PC-3 (cell line): ENCODE measurements at regions not wholly inside any gene's neighbourhood (a gene's known extent, or its start where the extent isn't known, plus 50 kb on each side); places are given as distances from the start of the nearest gene placed in this dataset.

Experiments
- ATAC-seq: fragments of 200-7000 bp; cut with Tn5 transposase; 2 replicates; pipeline ENCODE4 v1.9.1; 2020; ENCODE audit warnings: mild to moderate bottlenecking, moderate library complexity
- BruUV-seq: library from RNA; stranded (reverse); fragments of 400-500 nt; replicated peaks from 2 replicates; lab custom pipeline; 2021; lab: Mats Ljungman, UMichigan
- CTCF ChIA-PET: fragments of 300-600 bp; sonication (Branson Sonifier 250); formaldehyde crosslinking; loops from one replicate; lab custom pipeline; 2022; ENCODE audit warnings: antibody characterized with exemption; lab: Charles Lee
- POLR2A ChIA-PET: fragments of 300-600 bp; sonication (Branson Sonifier 250); formaldehyde crosslinking; loops from one replicate; lab custom pipeline; 2022; ENCODE audit warnings: antibody characterized with exemption; ENCODE audit not compliant: unreplicated experiment; lab: Charles Lee
- DNase-seq: peaks from one replicate; pipeline ENCODE4 v3.0.0-alpha.2; 2015
- H2AFZ ChIP-seq: fragments of 300-600 bp; sonication (generic); 2 replicates; pipeline ENCODE4 v1.6.0; 2016; ENCODE audit warnings: antibody characterized with exemption, low read length
- H3F3A ChIP-seq: fragments of 300-600 bp; sonication (generic); one replicate; pipeline ENCODE4 v1.6.0; 2017; ENCODE audit warnings: antibody characterized with exemption, low read length, control low read depth, mild to moderate bottlenecking; ENCODE audit not compliant: unreplicated experiment
- H3K27ac ChIP-seq: fragments of 300-600 bp; sonication (generic); 2 replicates; pipeline ENCODE4 v1.5.1; 2016; ENCODE audit warnings: mild to moderate bottlenecking, low read length
- H3K27me3 ChIP-seq: fragments of 300-600 bp; sonication (generic); 2 replicates; pipeline ENCODE4 v1.6.1; 2016; ENCODE audit warnings: low read length, mixed read lengths
- H3K36me3 ChIP-seq: fragments of 300-600 bp; sonication (generic); 2 replicates; pipeline ENCODE4 v1.6.1; 2016; ENCODE audit warnings: low read depth, mixed run types, low read length, mixed read lengths
- H3K4me1 ChIP-seq: fragments of 300-600 bp; sonication (generic); 2 replicates; pipeline ENCODE4 v1.5.1; 2016; ENCODE audit warnings: low read length; ENCODE audit not compliant: insufficient read depth
- H3K4me2 ChIP-seq: fragments of 300-600 bp; sonication (generic); 2 replicates; pipeline ENCODE4 v1.6.0; 2016; ENCODE audit warnings: low read length
- H3K4me3 ChIP-seq: fragments of 300-600 bp; sonication (generic); 2 replicates; pipeline ENCODE4 v1.5.1; 2016; ENCODE audit warnings: mild to moderate bottlenecking, low read length, mixed read lengths
- H3K79me2 ChIP-seq: fragments of 300-600 bp; sonication (generic); 2 replicates; pipeline ENCODE4 v1.6.1; 2017; ENCODE audit warnings: low read length, mixed read lengths
- H3K9ac ChIP-seq: fragments of 300-600 bp; sonication (generic); 2 replicates; pipeline ENCODE4 v1.6.0; 2016; ENCODE audit warnings: mild to moderate bottlenecking, low read length
- H3K9me2 ChIP-seq: fragments of 300-600 bp; sonication (generic); replicated peaks from 2 replicates; pipeline ENCODE4 v1.6.1; 2016; ENCODE audit warnings: mixed run types, low read length, mixed read lengths
- H3K9me3 ChIP-seq: fragments of 300-600 bp; sonication (generic); 2 replicates; pipeline ENCODE4 v1.6.1; 2016; ENCODE audit warnings: low read length, mixed read lengths
- H4K20me1 ChIP-seq: fragments of 300-600 bp; sonication (generic); 2 replicates; pipeline ENCODE4 v1.6.1; 2016; ENCODE audit warnings: low read length, mixed read lengths
- CTCF ChIP-seq: fragments of 300-600 bp; sonication (generic); conservative IDR thresholded peaks from 2 replicates; pipeline ENCODE4 v1.5.1; 2017; ENCODE audit warnings: antibody characterized with exemption, low read depth, mild to moderate bottlenecking, low read length
- EZH2 ChIP-seq: fragments of 300-600 bp; sonication (generic); IDR thresholded peaks from one replicate; pipeline ENCODE4 v1.6.1; 2017; ENCODE audit warnings: antibody characterized with exemption, mild to moderate bottlenecking, low read length; ENCODE audit not compliant: unreplicated experiment
- EZH2phosphoT487 ChIP-seq: fragments of 300-600 bp; sonication (generic); IDR thresholded peaks from 2 replicates; pipeline ENCODE4 v1.6.1; 2018; ENCODE audit warnings: mild to moderate bottlenecking, antibody characterized with exemption, low read length, borderline replicate concordance
- intact Hi-C: fragments of 100-400 bp; cut with micrococcal nuclease; formaldehyde crosslinking; loops from 2 replicates; pipeline ENCODE4 v1.9.0; 2023

GRCh38 chr1:234704106-234704887 lies 94.3 kb upstream of the IRF2BP2 start:
- H3K9me3 ChIP-seq, result no peaks in the 10 kb centered on the region
- no peak for DNase-seq
- H3K4me3 ChIP-seq, result no peak overlapping the region
- no peaks in the 10 kb centered on the region for H4K20me1 ChIP-seq
- H3K79me2 ChIP-seq, result no peaks in the 10 kb centered on the region
- ChIA-PET CTCF (interaction anchor here (0.6 kb wide), 1 partner anchor 271 kb away, joined by 5 read pairs; no protein-coding TSS in a partner anchor), POLR2A (interaction anchor here (0.6 kb wide), 1 partner anchor 20 kb away, joined by 3 read pairs; no protein-coding TSS in a partner anchor)
- peaks cover 17% of the 10 kb centered on the region for H3K4me1 ChIP-seq
- H3K27ac ChIP-seq, result no peak overlapping the region
- H2AFZ ChIP-seq, result no peak overlapping the region
- no peaks in the 10 kb centered on the region for H3K9me2 ChIP-seq
- H3K9ac ChIP-seq, result no peak overlapping the region
- TF ChIP-seq CTCF (no peak), EZH2phosphoT487 (no peak), EZH2 (no peak)
- intact Hi-C loops, result no loop called here
- H3F3A ChIP-seq, result no peaks in the 10 kb centered on the region
- ATAC-seq, result no peak
- BruUV-seq, result no TSS peak
- no peaks in the 10 kb centered on the region for H3K27me3 ChIP-seq
- no peak overlapping the region for H3K4me2 ChIP-seq
- no peaks in the 10 kb centered on the region for H3K36me3 ChIP-seq

- no peak for TF ChIP-seq CTCF
- no peak for TF ChIP-seq EZH2phosphoT487
- TF ChIP-seq EZH2, result no peak
- Histone ChIP-seq H3K4me3 (no peak overlapping the region), H3F3A (no peaks in the 10 kb centered on the region), H3K27ac (no peak overlapping the region), H3K9ac (no peak overlapping the region), H3K9me2 (no peaks in the 10 kb centered on the region), H3K4me2 (no peak overlapping the region), H3K27me3 (no peaks in the 10 kb centered on the region), H3K36me3 (no peaks in the 10 kb centered on the region), H3K9me3 (no peaks in the 10 kb centered on the region), H4K20me1 (no peaks in the 10 kb centered on the region), H2AFZ (no peak overlapping the region), H3K79me2 (no peaks in the 10 kb centered on the region), H3K4me1 (peaks cover 13% of the 10 kb centered on the region)
- CTCF ChIA-PET, result no interaction called here
- intact Hi-C loops, result no loop called here
- ATAC-seq (no peak), DNase-seq (no peak)
- POLR2A ChIA-PET, result no interaction called here
- no TSS peak for BruUV-seq
Measured at GRCh38 chr1:234702342-234703000, 92.5 kb upstream of the IRF2BP2 start.
